GM19238 (cell line): ENCODE measurements at regions not wholly inside any gene's neighbourhood (a gene's known extent, or its start where the extent isn't known, plus 50 kb on each side); places are given as distances from the start of the nearest gene placed in this dataset.

Experiments
- DNase-seq: peaks from one replicate; pipeline ENCODE4 v3.0.0; 2011; ENCODE audit warnings: low spot score; ENCODE audit not compliant: insufficient read length

GRCh38 chr12:13769273-13769672 lies 212.1 kb downstream of the GRIN2B start:
- DNase-seq = no peak

- no peak for DNase-seq
Observed at GRCh38 chr12:13764748-13765147, 216.7 kb downstream of the GRIN2B start.

GRCh38 chr12:13749389-13749788 lies 232.0 kb downstream of the GRIN2B start:
- no peak for DNase-seq

- DNase-seq = no peak
Observed at GRCh38 chr12:13745111-13745860, 236.1 kb downstream of the GRIN2B start.

- DNase-seq = no peak
Observed at GRCh38 chr12:13744561-13744960, 236.8 kb downstream of the GRIN2B start.

- no peak for DNase-seq
Observed at GRCh38 chr12:13740149-13740545, 241.3 kb downstream of the GRIN2B start.

- DNase-seq = no peak
Observed at GRCh38 chr12:13735734-13736133, 245.7 kb downstream of the GRIN2B start.

GRCh38 chr12:13734584-13735152 lies 246.7 kb downstream of the GRIN2B start:
- DNase-seq = no peak

GRCh38 chr12:13727707-13728195 lies 253.7 kb downstream of the GRIN2B start:
- no peak for DNase-seq

- no peak for DNase-seq
Observed at GRCh38 chr12:13725049-13725448, 256.4 kb downstream of the GRIN2B start.

- DNase-seq = no peak
Observed at GRCh38 chr12:13724136-13724535, 257.3 kb downstream of the GRIN2B start.

- no peak for DNase-seq
Observed at GRCh38 chr12:13719986-13720385, 261.4 kb downstream of the GRIN2B start.

- DNase-seq = no peak
Observed at GRCh38 chr12:13718271-13718670, 263.1 kb downstream of the GRIN2B start.

GRCh38 chr12:13716119-13716518 lies 265.3 kb downstream of the GRIN2B start:
- DNase-seq = no peak

GRCh38 chr12:13713556-13714410 lies 267.6 kb downstream of the GRIN2B start:
- no peak for DNase-seq

- no peak for DNase-seq
Observed at GRCh38 chr12:13707829-13708228, 273.6 kb downstream of the GRIN2B start.

- no peak for DNase-seq
Observed at GRCh38 chr12:13702381-13702780, 279.0 kb downstream of the GRIN2B start.

GRCh38 chr12:13701502-13701901 lies 279.9 kb downstream of the GRIN2B start:
- no peak for DNase-seq

- no peak for DNase-seq
Observed at GRCh38 chr12:13697973-13698372, 283.4 kb downstream of the GRIN2B start.

GRCh38 chr12:13695781-13696180 lies 285.6 kb downstream of the GRIN2B start:
- DNase-seq = no peak

GRCh38 chr12:13692332-13692731 lies 289.1 kb downstream of the GRIN2B start:
- DNase-seq = no peak

- no peak for DNase-seq
Observed at GRCh38 chr12:13691598-13691997, 289.8 kb downstream of the GRIN2B start.
